Left ventricle myocardium inferior (tissue), 1 donor: ENCODE measurements at regions not wholly inside any gene's neighbourhood (a gene's known extent, or its start where the extent isn't known, plus 50 kb on each side); places are given as distances from the start of the nearest gene placed in this dataset.

Experiments
- DNase-seq: peaks from one replicate; pipeline ENCODE4 v3.0.0-alpha.2; 2020
- H3K27ac ChIP-seq: fragments of 200-600 bp; replicated peaks from 2 replicates; pipeline ENCODE4 v1.8.0; 2021
- H3K27me3 ChIP-seq: fragments of 200-600 bp; 2 replicates; pipeline ENCODE4 v1.8.0; 2021; ENCODE audit warnings: low read depth
- H3K36me3 ChIP-seq: fragments of 200-600 bp; 2 replicates; pipeline ENCODE4 v1.8.0; 2021
- H3K4me1 ChIP-seq: fragments of 200-600 bp; 2 replicates; pipeline ENCODE4 v1.8.0; 2021
- H3K4me3 ChIP-seq: fragments of 200-600 bp; 2 replicates; pipeline ENCODE4 v1.8.0; 2021; ENCODE audit warnings: mild to moderate bottlenecking, moderate library complexity
- H3K9me3 ChIP-seq: fragments of 200-600 bp; replicated peaks from 2 replicates; pipeline ENCODE4 v1.8.0; 2021
- CTCF ChIP-seq: fragments of 200-600 bp; IDR thresholded peaks from 2 replicates; pipeline ENCODE4 v1.8.0; 2021; ENCODE audit warnings: antibody characterized with exemption, mild to moderate bottlenecking, borderline replicate concordance
- intact Hi-C: fragments of 100-400 bp; cut with micrococcal nuclease; formaldehyde crosslinking; loops from one replicate; pipeline ENCODE4 v1.11.0; 2022
- donor health status: DM: no; HTN: yes; CAD: no; lungs with severe emphysema.

- intact Hi-C loops, result no loop called here
- H3K36me3 ChIP-seq, result no peaks in the 10 kb centered on the region
Measured at GRCh38 chrX:46185923-46186810, 359.1 kb downstream of the ZNF674 start.

GRCh38 chrX:46184749-46185148 lies 360.5 kb downstream of the ZNF674 start:
- intact Hi-C loops, result no loop called here
- Histone ChIP-seq H3K9me3 (no peaks in the 10 kb centered on the region), H3K27me3 (no peaks in the 10 kb centered on the region), H3K27ac (no peak overlapping the region), H3K4me3 (no peak overlapping the region), H3K36me3 (no peaks in the 10 kb centered on the region), H3K4me1 (no peaks in the 10 kb centered on the region)
- no peak for TF ChIP-seq CTCF
- no peak for DNase-seq

More at GRCh38 chrX:46185923-46186810, 359.1 kb downstream of the ZNF674 start:
- no peak for DNase-seq
- Histone ChIP-seq H3K27me3 (no peaks in the 10 kb centered on the region), H3K9me3 (no peaks in the 10 kb centered on the region), H3K4me3 (no peak overlapping the region), H3K27ac (no peak overlapping the region), H3K4me1 (no peaks in the 10 kb centered on the region)
- no peak for TF ChIP-seq CTCF

GRCh38 chrX:46180258-46180687 lies 364.9 kb downstream of the ZNF674 start:
- no peaks in the 10 kb centered on the region for H3K4me1 ChIP-seq
- no peak for DNase-seq
- no peak overlapping the region for H3K4me3 ChIP-seq
- H3K9me3 ChIP-seq, result no peaks in the 10 kb centered on the region
- no peaks in the 10 kb centered on the region for H3K36me3 ChIP-seq
- TF ChIP-seq CTCF, result no peak
- no peaks in the 10 kb centered on the region for H3K27me3 ChIP-seq
- intact Hi-C loops, result no loop called here
- no peak overlapping the region for H3K27ac ChIP-seq

GRCh38 chrX:46179748-46180147 lies 365.5 kb downstream of the ZNF674 start:
- Histone ChIP-seq H3K4me3 (no peak overlapping the region), H3K27me3 (no peaks in the 10 kb centered on the region), H3K36me3 (no peaks in the 10 kb centered on the region), H3K27ac (no peak overlapping the region), H3K9me3 (no peaks in the 10 kb centered on the region), H3K4me1 (no peaks in the 10 kb centered on the region)
- intact Hi-C loops, result no loop called here
- no peak for TF ChIP-seq CTCF
- DNase-seq, result no peak

- Histone ChIP-seq H3K27ac (no peak overlapping the region), H3K36me3 (no peaks in the 10 kb centered on the region), H3K9me3 (no peaks in the 10 kb centered on the region), H3K4me1 (no peaks in the 10 kb centered on the region), H3K27me3 (no peaks in the 10 kb centered on the region), H3K4me3 (no peak overlapping the region)
- no peak for TF ChIP-seq CTCF
- intact Hi-C loops, result no loop called here
- no peak for DNase-seq
Measured at GRCh38 chrX:46178763-46179162, 366.5 kb downstream of the ZNF674 start.
